ENCODE measurements at regions not wholly inside any gene's neighbourhood (a gene's known extent, or its start where the extent isn't known, plus 50 kb on each side); places are given as distances from the start of the nearest gene placed in this dataset.
"Not testable (repeated sequence)": the region's sequence is repeated elsewhere in the genome, so short reads cannot be mapped to it uniquely, and the experiment has no call there.

DNA sequence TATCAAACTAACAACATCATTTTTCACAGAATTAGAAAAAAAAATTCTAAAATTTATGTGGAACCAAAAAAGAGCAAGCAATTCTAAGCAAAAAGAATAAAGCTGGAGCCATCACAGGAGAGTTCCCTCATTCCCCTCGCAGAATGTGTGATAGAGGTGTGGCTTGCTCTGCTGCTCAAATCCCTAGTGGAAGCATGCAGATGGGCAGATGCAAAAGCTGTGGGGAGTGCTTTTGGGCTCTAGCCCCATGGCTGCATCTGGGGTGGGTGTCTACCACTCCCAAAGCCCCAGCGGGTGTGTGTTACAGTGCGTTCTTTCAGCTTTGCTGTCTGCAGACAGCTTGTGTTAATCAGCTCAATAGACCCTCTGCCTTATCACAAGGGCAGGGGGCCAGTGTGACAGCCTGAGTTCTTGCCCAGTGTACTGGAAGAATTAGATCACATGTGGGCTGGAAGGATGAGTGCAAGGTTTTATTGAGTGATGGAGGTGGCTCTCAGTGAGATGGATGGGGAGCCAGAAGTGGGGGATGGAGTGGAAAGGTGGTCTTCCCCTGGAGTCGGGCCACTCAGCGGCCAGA is 575.9 kb upstream of the LRRN3 start:
- DNase-seq (ENCODE audit: extremely low read depth in 1 of 2, low read depth in 1 of 2), result not testable (repeated sequence)

DNA sequence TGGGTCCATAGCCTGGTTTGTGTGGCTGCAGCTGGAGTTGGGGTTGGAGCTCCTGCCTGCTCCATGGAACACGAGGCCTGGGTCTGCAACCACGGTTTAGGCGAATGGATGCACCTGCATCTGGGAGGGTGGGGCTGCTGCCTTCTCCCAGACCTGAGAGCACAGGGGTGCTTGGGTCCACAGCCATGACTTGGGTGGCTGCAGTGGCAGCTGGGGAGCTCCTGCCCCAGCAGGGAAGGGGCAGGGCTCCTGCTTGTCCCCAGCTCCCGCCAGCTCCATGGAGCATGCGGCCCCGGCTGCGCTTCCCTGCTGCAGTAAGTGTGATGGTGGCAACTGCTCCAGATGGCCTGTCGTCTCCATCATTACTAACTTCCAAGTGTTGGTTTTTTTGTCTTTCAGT is 571.1 kb upstream of the LRRN3 start:
- no peak for DNase-seq (ENCODE audit: extremely low read depth in 1 of 2, low read depth in 1 of 2)

DNA sequence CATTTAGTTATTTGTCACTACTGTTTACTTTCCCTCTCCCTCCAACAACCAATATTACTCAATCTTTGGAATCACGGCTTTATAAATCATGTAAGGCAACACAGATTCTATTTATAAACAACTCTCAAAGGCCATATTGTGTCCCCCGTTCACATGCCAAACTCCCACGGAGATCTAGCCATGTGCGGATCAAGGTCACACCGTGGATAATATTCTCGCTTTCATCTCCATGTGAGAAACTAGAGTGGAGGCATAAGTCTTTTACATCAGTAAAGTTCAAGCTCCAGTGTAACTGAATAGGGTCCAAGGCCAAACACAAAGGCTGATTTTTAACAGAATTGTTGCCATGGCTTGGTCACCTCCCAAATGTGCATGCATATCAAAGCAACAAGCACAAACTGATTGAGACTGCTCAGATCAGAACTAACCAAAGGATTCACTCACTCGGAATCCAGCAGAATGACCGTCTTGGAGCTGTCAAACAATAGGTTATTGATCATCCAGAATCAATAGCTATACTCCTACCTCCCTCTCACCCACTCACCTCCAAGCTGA is 569.5 kb upstream of the LRRN3 start:
- DNase-seq (ENCODE audit: extremely low read depth in 1 of 2, low read depth in 1 of 2), result no peak

DNA sequence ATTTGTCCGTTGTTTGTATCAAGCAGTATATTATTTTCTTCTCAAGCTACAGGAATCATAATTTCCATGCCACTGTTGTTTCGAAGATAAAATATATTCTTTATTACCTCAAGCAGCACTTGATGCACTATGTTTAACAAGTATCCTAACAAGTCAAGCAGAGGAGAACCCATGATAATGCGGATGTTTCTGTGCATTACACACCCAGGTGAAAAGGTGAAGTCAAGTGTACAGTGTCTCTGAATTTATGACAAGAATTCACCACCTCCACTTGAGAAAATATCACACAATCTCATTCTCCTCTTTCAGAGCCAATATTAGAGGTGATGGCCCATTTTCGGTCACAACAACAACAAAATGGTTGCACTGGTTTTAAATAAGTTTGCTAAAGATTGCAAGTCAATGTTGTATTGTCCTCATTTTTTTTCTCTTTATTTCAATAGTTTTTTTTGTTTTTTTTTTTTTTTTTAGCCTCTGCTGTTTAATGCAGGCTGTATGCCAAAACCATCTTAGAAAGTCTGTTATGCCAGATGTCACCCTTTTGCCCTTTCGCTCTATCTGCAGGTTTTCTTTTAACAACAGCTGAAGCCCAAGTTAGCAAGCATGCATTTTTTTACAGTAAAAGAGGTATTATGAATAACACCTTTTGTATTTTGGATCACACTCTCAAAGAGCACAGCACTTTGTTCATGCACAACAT is 568.7 kb upstream of the LRRN3 start:
- DNase-seq (ENCODE audit: extremely low read depth in 1 of 2, low read depth in 1 of 2), result no peak

DNA sequence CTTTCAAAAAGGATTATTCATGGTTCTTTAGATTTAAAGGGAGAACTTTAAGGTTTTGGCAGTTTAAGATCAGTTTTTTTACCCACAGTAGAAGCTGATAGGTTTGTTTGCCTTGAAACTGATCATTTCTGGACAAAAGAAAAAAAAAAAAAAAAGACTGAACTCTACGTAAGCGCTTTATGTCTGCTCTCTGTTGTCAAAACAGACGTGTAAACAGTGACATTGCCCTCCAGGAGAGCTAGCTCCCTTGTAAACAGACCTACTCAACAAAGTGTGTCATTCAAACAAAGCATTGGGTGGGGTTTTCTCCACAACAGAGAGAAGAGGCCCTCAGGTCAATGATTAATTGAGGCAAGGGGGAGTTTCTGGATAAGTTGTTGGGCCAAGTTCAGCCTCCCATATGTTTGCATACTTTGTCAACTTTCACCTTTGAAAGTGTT is 568.1 kb upstream of the LRRN3 start:
- no peak for DNase-seq (ENCODE audit: extremely low read depth in 1 of 2, low read depth in 1 of 2)

DNA sequence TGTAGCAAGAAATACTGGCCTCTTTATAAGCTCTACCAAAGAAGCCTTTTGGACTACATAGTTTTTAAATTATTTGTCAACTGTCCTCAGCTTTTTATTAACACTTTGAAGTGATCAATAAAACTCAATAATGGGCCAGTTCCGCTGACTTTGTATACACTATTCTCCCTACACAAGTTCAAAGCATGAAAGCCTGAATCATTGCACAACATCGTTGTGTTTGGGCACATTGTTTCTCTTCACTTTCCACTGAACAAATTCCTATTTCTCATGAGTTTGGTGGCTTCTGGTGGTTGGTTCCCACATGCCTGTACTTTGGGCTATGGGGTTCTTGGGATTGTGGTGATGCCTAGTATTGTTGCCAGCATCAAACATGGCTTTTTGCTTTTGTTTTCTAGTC is 561.8 kb upstream of the LRRN3 start:
- no peak for DNase-seq (ENCODE audit: extremely low read depth in 1 of 2, low read depth in 1 of 2)

DNA sequence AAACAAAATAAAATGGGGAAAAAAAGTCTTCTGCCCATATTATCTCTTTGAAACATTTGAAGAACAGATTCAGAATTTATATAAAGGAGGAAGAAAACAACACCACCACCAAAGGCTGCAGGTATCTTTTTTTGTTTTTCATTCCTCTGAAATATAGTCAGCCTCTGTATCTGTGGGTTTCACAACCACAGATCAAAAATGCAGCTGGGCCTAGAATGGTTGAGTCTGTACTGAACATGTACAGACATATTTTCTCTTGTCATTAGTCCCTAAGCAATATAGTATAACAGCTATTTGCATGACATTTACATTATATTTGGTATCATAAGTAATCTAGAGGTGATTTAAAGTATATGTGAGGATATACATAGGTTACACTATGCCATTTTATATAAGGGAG is 559.7 kb upstream of the LRRN3 start:
- no peak for DNase-seq (ENCODE audit: extremely low read depth in 1 of 2, low read depth in 1 of 2)

DNA sequence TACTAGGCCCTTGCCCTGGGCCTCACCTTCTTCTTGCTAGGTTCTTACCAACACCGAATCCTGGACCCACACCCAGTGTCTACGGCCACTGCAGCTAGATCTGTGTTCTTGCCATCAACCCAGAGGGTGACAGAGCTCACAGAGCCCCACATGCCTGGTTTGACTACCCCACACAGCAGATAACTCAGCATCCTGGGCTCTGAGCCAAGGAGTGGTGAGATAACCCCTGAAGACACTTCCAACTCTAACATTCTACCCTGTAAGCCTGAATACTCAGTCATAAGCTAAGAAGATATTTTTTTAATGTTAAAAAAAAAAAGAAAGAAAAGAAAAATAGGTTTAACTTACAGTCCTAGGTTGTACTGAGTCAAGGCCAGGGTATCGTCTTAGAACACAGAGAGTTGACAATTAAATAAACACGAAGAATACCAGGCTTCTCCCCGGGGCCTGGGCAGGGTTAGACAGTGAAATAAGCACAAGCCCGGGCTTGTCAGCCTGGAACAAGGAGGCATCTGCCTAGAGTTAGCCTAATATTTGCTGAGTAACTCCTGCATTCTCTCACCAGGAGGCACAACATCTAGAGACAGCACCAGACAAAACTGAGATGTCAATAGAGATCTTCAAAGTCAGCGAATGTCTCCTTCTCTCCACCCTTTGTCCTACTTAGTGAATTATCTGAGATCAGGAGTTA is 556.5 kb upstream of the LRRN3 start:
- no peak for DNase-seq (ENCODE audit: extremely low read depth in 1 of 2, low read depth in 1 of 2)

DNA sequence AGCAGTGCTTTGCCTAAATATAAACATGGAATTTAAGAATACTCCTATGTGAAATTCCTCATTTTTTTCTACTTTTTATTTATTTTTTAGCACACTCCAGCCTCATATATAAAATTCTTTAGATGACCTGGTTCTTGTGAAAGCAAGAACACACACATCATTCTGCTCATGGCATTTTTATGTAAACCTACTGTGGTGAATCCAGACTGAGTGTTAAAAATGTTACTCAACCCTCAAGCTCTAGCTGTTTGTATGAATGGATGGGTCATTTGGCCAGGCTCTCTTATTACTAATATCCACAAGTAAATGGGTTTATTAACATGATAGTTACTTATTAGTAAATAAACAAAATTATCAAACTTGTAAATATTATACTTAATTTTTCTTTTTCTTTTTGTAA is 551.7 kb upstream of the LRRN3 start:
- no peak for DNase-seq (ENCODE audit: extremely low read depth in 1 of 2, low read depth in 1 of 2)

DNA sequence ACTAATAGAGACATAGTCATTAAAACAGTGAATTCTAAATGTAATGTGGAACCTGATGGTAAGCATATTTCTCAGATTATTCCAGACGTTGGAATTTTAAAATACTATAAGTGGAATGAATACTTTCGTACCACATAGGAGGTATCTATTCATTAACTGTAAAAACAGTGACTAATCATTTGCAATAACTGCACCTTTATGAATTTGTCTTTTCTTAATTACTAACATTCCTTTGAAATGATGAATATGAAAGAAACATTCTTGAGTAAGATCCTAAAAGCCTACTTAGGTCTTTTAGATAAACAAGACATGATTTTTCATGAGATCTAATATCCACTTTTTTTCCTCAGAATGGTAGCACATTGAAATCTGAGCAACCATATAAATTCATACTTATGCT is 549.0 kb upstream of the LRRN3 start:
- DNase-seq (ENCODE audit: extremely low read depth in 1 of 2, low read depth in 1 of 2), result no peak

DNA sequence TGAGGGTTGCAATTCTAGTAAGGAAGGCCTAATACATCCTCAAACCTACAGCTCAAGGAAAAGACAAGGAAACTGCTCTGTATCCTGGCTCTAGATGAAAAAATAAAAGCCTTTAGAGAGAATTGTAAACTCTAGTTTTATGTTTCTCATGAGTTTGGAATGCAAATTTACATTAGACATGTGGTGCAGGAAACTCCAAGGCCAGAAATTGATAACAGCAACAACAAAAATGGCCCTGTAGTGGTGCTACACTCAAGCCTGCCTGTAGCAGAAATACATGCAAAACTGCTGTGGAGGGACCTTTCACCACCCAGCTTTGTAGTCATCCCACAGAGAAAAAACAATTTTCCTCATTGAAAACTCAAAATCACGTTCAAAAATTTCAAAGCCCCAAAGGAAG is 546.7 kb upstream of the LRRN3 start:
- no peak for DNase-seq (ENCODE audit: extremely low read depth in 1 of 2, low read depth in 1 of 2)

DNA sequence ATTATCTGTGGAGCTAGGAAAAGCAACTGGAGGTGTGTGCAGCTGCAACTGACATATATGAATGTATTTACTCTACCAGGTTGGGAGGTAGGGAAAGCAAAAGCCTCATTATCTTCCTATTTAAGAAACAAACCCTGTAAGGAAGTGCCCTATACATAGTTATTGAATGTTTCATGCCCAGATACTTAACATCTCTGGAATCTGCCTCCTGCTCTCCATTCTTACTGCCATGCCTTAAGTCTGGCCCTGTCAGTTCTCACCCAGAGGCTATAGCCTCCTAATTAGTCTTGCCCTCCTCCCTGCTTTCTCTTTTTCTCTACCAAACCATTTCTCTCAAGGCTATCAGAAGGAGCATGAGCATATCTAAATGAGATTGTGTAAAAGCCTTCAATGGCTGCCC is 542.6 kb upstream of the LRRN3 start:
- no peak for DNase-seq (ENCODE audit: extremely low read depth in 1 of 2, low read depth in 1 of 2)

DNA sequence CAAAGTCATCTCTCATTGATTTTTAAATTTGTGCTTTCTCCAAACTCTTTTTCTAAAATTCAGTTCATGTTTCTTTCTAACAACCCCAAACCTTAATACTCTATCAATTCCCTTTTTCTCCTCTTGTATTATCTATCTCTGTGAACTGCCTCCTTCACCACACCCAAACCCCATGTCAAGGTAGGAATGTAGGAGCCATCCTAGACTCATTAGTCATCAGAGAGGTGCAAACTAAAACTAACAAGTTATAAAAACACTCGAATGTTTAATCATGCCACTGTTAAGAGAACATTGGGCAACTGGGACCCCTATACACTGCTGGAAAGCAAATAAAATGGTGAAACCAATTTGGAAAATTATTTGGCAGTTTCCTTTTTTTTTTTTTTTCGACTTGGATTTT is 533.8 kb upstream of the LRRN3 start:
- DNase-seq (ENCODE audit: extremely low read depth in 1 of 2, low read depth in 1 of 2), result no peak

DNA sequence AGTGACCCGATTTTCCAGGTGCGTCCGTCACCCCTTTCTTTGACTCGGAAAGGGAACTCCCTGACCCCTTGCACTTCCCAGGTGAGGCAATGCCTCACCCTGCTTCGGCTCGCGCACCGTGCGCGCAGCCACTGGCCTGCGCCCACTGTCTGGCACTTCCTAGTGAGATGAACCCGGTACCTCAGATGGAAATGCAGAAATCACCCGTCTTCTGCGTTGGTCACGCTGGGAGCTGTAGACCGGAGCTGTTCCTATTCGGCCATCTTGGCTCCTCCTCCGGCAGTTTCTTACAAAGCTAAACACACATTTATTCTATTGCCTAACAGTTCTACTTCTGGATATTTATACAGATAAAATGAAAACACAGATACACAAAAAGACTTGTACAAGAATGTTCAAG is 527.6 kb upstream of the LRRN3 start:
- DNase-seq (ENCODE audit: extremely low read depth in 1 of 2, low read depth in 1 of 2), result not testable (repeated sequence)

DNA sequence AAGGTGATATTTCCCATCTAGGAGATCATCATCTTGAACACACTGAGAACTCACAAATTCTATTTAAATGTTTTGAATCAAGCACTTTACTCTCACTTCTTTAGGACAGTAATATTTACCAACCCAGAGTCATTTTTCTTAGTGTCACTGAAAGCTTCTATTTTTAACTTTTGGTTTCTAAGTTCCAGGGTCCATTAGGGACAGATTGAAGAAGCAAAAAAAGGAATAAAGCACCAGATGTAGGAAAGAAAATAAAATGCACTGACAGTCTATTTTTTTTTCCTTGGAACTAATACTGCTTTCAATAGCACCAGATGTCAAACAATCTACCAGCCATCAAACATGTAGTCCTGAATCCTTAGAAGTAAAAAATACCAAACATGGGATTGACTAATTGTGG is 526.7 kb upstream of the LRRN3 start:
- no peak for DNase-seq (ENCODE audit: extremely low read depth in 1 of 2, low read depth in 1 of 2)

DNA sequence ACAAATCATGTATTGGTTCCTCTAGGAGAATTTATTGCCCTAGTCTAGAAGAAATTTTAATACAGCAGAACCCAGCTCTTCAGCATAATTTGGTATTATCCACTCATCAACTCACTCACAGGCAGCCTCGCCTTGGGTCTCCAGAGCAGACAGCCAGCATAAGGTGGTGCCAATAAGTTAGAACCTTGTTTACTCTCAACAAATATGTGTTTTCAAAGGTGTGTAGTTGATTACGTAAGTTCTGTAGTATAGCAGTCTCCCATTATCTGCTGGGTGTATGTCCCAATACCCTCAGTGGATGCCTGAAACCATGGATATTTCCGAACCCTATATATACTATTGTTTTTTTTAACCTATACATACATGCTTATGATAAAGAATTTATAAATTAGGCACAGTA is 522.5 kb upstream of the LRRN3 start:
- no peak for DNase-seq (ENCODE audit: extremely low read depth in 1 of 2, low read depth in 1 of 2)

DNA sequence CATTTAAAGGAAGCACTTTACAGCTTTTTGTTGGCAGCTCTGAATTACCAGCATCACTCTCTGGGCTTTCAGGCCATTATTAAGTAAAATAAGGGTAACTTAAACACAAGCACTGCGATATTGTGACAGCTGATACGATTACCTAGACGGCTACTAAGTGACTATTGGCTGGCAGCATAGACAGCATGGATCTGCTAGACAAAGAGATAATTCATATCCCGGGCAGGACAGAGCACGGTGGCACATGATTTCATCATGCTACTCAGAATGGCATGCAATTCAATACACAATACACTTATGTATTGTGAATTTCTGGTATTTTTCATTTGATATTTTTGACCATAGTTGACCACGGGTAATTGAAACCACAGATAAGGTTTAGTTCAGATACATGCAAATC is 522.0 kb upstream of the LRRN3 start:
- DNase-seq (ENCODE audit: extremely low read depth in 1 of 2, low read depth in 1 of 2), result no peak

DNA sequence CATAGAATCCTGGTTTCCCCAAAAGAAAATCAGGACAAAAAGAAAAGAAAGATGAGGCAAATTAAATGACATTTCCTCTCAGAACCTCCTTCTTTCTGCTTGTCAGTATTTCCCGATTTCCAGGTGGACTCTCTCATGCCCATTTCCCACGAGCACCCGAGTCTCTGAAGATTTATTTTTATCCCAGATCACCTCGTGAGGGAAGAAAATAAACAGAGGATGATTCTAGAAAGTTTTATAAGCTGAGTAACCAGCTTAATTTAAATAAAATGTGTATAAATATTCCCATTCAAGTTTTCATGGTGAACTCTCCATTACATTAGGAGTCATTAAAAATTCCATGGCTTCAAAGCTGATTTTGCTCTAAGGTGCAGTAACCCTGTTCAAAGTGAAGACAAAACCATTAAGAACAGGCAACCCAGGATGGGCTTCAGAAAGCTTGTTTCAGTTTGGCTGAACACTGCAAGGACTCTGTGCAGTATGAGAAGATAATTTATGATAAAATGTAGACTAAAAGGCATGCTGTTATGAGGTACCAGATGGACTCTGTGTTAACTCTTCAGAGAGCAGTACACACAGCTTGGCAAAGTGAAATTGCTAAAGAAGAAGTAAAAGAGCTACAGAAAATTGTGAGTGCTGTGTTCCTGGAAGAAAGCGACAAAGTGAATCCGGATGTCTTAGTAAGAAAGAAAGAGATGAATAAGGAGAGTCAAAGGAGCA is 521.3 kb upstream of the LRRN3 start:
- DNase-seq (ENCODE audit: extremely low read depth in 1 of 2, low read depth in 1 of 2), result no peak

DNA sequence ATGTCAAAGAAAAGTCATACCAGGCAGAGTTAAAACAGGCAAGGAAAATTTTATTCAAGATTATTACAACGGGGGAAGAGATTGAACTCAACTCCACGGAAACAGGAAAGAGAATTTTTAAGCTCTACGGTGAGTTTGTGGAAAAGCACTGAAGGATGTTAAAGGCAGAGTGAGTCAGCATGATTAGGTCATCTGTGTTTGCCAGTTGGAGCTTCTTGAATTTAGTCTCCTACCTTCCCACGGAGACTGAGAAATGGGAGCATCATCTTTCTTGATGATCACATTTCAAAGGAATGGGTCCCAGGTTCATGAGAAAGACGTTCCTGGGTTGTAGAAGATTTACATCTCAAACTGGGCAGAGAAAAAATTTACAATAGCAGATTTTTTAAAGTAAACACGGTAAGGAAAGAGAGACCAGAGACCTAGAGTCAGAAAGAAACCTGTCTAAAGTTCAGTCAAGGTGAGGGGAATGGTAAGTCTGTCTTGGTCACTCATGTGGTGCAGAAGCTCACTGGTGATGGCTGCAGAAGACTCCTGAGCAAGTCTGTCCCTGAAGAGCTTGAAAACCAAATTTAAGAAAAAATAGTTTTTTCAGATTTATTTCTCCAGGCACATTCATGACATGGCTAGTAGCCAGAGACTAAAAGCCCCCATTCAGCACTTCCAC is 516.9 kb upstream of the LRRN3 start:
- DNase-seq (ENCODE audit: extremely low read depth in 1 of 2, low read depth in 1 of 2), result no peak

DNA sequence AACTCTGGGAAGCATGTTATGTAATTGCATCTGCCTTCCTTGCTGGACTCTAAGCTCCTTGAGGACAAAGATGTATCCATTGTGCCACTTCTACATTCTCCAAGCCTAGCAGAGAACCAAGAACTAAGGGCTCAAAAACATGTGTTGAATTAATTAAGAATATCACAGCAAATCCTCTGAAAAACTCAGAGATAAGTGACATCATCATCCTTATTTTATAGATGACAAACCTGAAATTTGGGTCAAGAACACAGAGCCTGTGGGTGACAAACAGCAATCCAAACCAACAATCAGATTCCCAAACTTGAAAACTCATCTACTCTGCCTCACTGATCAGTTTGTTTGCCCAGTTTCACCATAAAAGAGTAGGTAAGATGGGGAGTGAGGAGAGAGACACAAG is 503.6 kb upstream of the LRRN3 start:
- no peak for DNase-seq (ENCODE audit: extremely low read depth in 1 of 2, low read depth in 1 of 2)

DNA sequence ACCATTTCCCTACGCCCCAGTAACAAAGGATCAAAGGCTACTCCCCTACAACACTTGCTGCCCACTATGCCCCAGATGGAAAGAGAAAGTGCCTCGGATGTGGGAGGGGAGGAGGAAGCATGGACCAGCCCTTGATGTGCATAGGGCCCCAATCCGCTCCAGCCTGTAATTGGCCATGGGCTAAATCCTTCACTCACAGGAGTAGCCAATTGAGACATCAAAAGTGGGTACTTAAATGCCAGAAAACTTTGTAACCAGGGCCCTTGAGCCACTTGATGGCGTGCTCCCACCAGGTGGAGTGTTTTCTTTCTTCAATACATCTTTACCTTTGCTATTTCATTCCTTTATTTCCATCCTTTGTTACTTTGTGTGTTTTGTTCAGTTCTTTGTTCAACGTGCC is 500.5 kb upstream of the LRRN3 start:
- no peak for DNase-seq (ENCODE audit: extremely low read depth in 1 of 2, low read depth in 1 of 2)
